ENCODE measurements at regions not wholly inside any gene's neighbourhood (a gene's known extent, or its start where the extent isn't known, plus 50 kb on each side); places are given as distances from the start of the nearest gene placed in this dataset.

GRCh38 chr7:80563561-80564327 lies 51.9 kb upstream of the GNAT3 start:
- no peak for DNase-seq (ENCODE audit: low read depth)
- H3K4me3 ChIP-seq (ENCODE audit: low read depth, low read length) = no peak overlapping the region

DNA sequence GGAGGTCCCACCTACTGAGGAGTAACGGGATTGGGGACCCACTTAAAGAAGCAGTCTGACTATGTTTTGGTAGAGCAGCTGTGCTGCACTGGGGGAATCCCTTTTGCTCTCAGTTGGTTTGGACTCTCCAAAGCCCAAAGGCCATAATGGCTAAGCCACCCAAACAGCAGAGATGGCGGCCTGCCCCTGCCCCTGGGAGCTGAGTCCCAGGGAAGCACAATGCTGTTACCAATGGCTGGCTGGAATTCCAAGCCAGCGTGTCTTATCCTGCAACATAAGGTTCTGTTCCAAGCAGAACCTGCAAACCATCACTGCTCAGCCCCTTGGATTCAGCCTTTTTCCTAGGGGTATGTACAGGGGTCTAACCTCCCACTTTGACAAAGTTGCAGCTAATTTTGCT lies 53.7 kb upstream of the GNAT3 start:
- DNase-seq (ENCODE audit: low read depth) = no peak
- no peak overlapping the region for H3K4me3 ChIP-seq (ENCODE audit: low read depth, low read length)

DNA sequence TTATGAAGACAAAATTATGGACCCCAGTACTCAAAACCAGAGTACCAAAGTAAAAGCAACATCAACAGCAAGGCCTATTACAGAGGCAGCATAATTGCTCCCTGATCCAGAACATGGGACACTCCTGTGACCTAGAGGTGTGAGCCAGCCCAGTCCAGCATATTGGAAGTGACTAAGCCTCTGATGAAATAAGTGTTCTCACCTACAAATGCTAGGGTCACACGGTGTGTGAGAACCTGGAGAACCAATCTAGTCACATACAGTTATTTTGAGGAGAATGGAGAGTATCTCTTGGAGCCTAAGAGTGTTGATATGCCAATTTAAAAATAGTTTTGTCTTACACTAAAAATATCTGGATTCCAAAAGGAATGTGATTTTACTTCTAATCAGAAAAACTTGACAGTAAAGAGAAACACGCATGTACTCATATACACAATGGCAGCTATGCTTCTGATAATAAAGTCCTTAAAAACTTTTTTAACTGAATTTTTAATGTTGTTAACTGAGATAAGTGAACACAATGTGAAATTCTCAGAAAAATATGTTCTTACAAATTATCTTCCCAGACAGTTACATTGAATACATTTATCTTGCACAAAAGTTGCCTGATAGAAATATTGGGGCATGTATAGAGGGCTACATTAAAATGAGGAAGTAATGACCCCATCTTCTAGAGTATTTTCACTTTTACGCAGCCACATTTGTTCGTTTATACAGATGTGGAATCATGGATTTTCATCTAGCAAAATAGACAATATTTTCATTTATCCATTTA lies 56.8 kb upstream of the CD36 start:
- peak; percentile 51 for DNase-seq (ENCODE audit: low read depth)
- H3K4me3 ChIP-seq (ENCODE audit: low read depth, low read length) = no peak overlapping the region

GRCh38 chr7:80583901-80584300 lies 54.5 kb upstream of the CD36 start:
- H3K4me3 ChIP-seq (ENCODE audit: low read depth, low read length) = no peak overlapping the region
- DNase-seq (ENCODE audit: low read depth) = peak; percentile 41

GRCh38 chr7:80584778-80585177 lies 53.7 kb upstream of the CD36 start:
- DNase-seq (ENCODE audit: low read depth) = peak; percentile 76
- H3K4me3 ChIP-seq (ENCODE audit: low read depth, low read length) = no peak overlapping the region

- H3K4me3 ChIP-seq (ENCODE audit: low read depth, low read length) = no peak overlapping the region
- DNase-seq (ENCODE audit: low read depth) = no peak
These were observed 50.9 kb upstream of the CD36 start for GRCh38 chr7:80587538-80587937.

GRCh38 chr7:80588591-80588990 lies 49.9 kb upstream of the CD36 start:
- peak; percentile 18 for DNase-seq (ENCODE audit: low read depth)
- H3K4me3 ChIP-seq (ENCODE audit: low read depth, low read length) = no peak overlapping the region
